ENCODE measurements at regions not wholly inside any gene's neighbourhood (a gene's known extent, or its start where the extent isn't known, plus 50 kb on each side); places are given as distances from the start of the nearest gene placed in this dataset.

DNA sequence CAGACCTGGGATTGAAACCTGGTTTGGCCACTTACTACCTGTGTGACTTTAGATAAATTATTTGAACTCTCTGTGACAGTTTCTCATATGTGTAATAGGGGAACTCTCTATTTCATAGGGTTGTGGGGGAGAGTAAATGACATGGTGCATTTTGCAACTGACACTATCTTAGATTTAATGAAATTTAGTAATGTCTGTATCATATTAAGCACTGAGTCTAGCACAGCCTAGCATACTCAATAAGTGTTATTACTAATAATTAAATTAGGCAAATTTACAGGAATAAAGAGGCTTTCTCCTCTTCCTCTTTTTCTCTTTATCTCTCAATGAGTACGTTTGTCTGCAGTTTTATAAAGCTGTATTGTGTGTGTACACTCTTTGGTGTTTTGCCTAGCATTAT, 80.2 kb upstream of the MACF1 start:
- Histone ChIP-seq H3K4me3 (no peak overlapping the region), H3K9me3 (no peaks in the 10 kb centered on the region), H3K4me1 (peaks cover 23 to 31% of the 10 kb centered on the region in 2 donors), H3K36me3 (peaks cover 0 to 5% of the 10 kb centered on the region in 2 donors), H3K27me3 (no peaks in the 10 kb centered on the region), H3K27ac (no peak overlapping the region)
- ATAC-seq (no peak), DNase-seq (no peak)
- in situ Hi-C loops (cut with MboI; ENCODE audit: low sequenced_read_pairs in 4 of 4) (loop anchor here in 1 of 4 donors (25.0 kb wide), 1 partner anchor 413 kb away; no protein-coding TSS in a partner anchor), intact Hi-C loops (cut with DNase I; ENCODE audit: low total_unique reads) (no loop called here)
- TF ChIP-seq, protein P1, sequence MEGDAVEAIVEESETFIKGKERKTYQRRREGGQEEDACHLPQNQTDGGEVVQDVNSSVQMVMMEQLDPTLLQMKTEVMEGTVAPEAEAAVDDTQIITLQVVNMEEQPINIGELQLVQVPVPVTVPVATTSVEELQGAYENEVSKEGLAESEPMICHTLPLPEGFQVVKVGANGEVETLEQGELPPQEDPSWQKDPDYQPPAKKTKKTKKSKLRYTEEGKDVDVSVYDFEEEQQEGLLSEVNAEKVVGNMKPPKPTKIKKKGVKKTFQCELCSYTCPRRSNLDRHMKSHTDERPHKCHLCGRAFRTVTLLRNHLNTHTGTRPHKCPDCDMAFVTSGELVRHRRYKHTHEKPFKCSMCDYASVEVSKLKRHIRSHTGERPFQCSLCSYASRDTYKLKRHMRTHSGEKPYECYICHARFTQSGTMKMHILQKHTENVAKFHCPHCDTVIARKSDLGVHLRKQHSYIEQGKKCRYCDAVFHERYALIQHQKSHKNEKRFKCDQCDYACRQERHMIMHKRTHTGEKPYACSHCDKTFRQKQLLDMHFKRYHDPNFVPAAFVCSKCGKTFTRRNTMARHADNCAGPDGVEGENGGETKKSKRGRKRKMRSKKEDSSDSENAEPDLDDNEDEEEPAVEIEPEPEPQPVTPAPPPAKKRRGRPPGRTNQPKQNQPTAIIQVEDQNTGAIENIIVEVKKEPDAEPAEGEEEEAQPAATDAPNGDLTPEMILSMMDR (IDR thresholded peaks at IDR 0.05 in 4 of 5, conservative IDR thresholded peaks at IDR 0.05 in 1 of 5) = no peak
- no peak for TF ChIP-seq POLR2A (IDR thresholded peaks at IDR 0.05)

DNA sequence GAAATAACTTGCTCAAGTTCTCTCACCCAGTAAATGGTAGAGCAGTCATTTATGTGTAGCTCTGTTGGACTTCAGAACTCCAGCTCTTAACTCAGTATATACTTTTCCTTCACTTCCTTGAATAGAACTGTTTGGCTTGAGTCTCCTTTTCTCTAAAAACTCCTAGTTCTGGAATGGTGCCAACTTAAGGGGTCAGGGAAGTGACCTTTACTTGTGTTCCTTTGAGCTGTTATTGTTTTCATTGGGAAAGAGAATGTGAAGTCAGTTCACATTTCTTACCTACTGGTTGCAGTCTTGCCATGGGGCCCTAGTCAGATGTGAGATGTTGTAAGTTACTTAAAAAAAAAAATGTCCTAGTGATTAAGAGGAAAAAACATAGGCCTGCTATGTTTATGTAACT, 77.0 kb upstream of the MACF1 start:
- peak; percentile 9 to 34 for ATAC-seq
- TF ChIP-seq, protein P1 (IDR thresholded peaks at IDR 0.05 in 4 of 5, conservative IDR thresholded peaks at IDR 0.05 in 1 of 5) = no peak
- no peak for TF ChIP-seq POLR2A (IDR thresholded peaks at IDR 0.05)
- no peaks in the 10 kb centered on the region for H3K27me3 ChIP-seq
- intact Hi-C loops (cut with DNase I; ENCODE audit: low total_unique reads) = no loop called here
- H3K9me3 ChIP-seq = no peaks in the 10 kb centered on the region
- in situ Hi-C loops (cut with MboI; ENCODE audit: low sequenced_read_pairs in 4 of 4) = no loop called here
- H3K4me1 ChIP-seq = peaks cover 48 to 60% of the 10 kb centered on the region in 2 donors
- H3K36me3 ChIP-seq = peaks cover 0 to 5% of the 10 kb centered on the region in 2 donors
- no peak for DNase-seq
- H3K4me3 ChIP-seq = no peak overlapping the region
- peak overlapping the region; percentile 10 to 71 (median 57) for H3K27ac ChIP-seq

DNA sequence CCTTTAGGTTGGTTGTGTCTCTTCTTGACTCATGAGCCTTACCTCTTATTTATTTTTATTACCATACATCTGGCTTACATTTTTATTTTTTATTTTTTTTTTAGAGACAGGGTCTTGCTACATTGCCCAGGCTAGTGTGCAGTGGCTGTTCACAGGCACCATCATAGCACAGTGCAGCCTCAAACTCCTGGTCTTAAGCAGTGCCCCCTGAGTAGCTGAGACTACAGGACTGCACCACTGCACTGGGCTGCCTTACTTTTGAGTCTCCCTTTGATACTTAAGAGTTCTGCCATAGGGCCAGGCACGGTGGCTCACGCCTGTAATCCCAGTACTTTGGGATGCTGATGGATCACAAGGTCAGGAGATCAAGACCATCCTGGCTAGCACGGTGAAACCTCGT, 76.4 kb upstream of the MACF1 start:
- Histone ChIP-seq H3K27me3 (no peaks in the 10 kb centered on the region), H3K4me1 (peaks cover 54 to 67% of the 10 kb centered on the region in 2 donors), H3K27ac (peak overlapping the region; percentile 10 to 71 (median 57)), H3K4me3 (no peak overlapping the region), H3K9me3 (no peaks in the 10 kb centered on the region), H3K36me3 (peaks cover 0 to 5% of the 10 kb centered on the region in 2 donors)
- intact Hi-C loops (cut with DNase I; ENCODE audit: low total_unique reads) (no loop called here), in situ Hi-C loops (cut with MboI; ENCODE audit: low sequenced_read_pairs in 4 of 4) (no loop called here)
- no peak for TF ChIP-seq POLR2A (IDR thresholded peaks at IDR 0.05)
- TF ChIP-seq, protein P1 (IDR thresholded peaks at IDR 0.05 in 4 of 5, conservative IDR thresholded peaks at IDR 0.05 in 1 of 5) = no peak
- ATAC-seq = no peak
- no peak for DNase-seq

DNA sequence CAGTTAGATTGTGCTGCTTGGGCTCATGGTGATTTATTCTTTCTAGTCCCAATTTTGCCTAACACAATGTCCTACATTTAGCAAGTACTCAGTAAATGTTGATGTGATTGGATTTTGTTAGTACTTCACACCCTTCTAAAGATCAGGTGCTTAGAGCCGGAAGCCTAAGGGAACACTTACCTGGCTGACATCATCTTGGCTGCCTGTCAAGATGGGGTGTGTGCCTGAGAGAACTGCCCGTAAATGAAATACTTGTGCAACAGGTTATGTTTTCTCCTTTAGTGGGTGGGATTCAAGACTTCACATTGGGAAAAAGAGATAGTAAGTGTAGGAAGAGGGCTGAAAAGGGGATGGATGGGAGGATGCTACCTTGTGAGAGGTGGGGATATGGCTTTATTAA, 75.5 kb upstream of the MACF1 start:
- no peak for DNase-seq
- Histone ChIP-seq H3K4me1 (peaks cover 61 to 71% of the 10 kb centered on the region in 2 donors), H3K27me3 (no peaks in the 10 kb centered on the region), H3K36me3 (peaks cover 0 to 5% of the 10 kb centered on the region in 2 donors), H3K27ac (peak overlapping the region; percentile 32 to 71 (median 60)), H3K4me3 (no peak overlapping the region), H3K9me3 (no peaks in the 10 kb centered on the region)
- no peak for ATAC-seq
- in situ Hi-C loops (cut with MboI; ENCODE audit: low sequenced_read_pairs in 4 of 4) (no loop called here), intact Hi-C loops (cut with DNase I; ENCODE audit: low total_unique reads) (no loop called here)
- TF ChIP-seq POLR2A (IDR thresholded peaks at IDR 0.05) = no peak
- TF ChIP-seq, protein P1 (IDR thresholded peaks at IDR 0.05 in 4 of 5, conservative IDR thresholded peaks at IDR 0.05 in 1 of 5) = no peak

DNA sequence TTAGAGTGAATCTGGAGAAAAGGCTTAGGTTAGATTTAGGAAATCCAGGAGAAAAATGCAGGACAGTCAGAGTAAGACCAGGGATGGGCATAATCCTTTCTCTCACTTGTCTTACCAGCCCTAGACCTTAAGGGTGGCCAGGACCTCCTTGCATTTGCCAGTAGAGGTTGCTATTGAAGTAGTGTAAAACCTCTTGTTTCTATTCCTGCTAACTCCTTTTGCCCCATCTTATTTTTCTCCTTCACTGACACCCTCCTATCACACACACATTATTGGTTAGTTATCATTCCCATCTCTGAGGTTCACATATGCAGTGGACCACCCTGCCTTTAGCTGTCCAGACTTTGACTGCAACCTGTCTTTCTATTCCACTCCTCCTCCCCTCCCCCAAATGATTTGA, 75.0 kb upstream of the MACF1 start:
- DNase-seq (no peak), ATAC-seq (no peak)
- peaks cover 0 to 1% of the 10 kb centered on the region in 2 donors for H3K36me3 ChIP-seq
- peaks cover 61 to 71% of the 10 kb centered on the region in 2 donors for H3K4me1 ChIP-seq
- intact Hi-C loops (cut with DNase I; ENCODE audit: low total_unique reads) (no loop called here), in situ Hi-C loops (cut with MboI; ENCODE audit: low sequenced_read_pairs in 4 of 4) (no loop called here)
- no peaks in the 10 kb centered on the region for H3K27me3 ChIP-seq
- H3K27ac ChIP-seq = peak overlapping the region; percentile 32 to 71 (median 66)
- no peak overlapping the region for H3K4me3 ChIP-seq
- TF ChIP-seq, protein P1 (IDR thresholded peaks at IDR 0.05 in 4 of 5, conservative IDR thresholded peaks at IDR 0.05 in 1 of 5) = no peak
- no peak for TF ChIP-seq POLR2A (IDR thresholded peaks at IDR 0.05)
- H3K9me3 ChIP-seq = no peaks in the 10 kb centered on the region
